ENCODE measurements at regions not wholly inside any gene's neighbourhood (a gene's known extent, or its start where the extent isn't known, plus 50 kb on each side); places are given as distances from the start of the nearest gene placed in this dataset.

GRCh38 chr7:85381212-85381611 is 194.4 kb upstream of the SEMA3D start:
- no peaks in the 10 kb centered on the region for H3K79me1 ChIP-seq (ENCODE audit: low read length)
- no peak overlapping the region for H3K56ac ChIP-seq (ENCODE audit: low read length)
- H3K36me3 ChIP-seq (ENCODE audit: control insufficient read depth, insufficient read depth, low read length) = no peaks in the 10 kb centered on the region
- H2BK5ac ChIP-seq (ENCODE audit: low read length) = no peak overlapping the region
- no peak overlapping the region for H2BK15ac ChIP-seq (replicated peaks; ENCODE audit: low read depth)
- no peak for DNase-seq
- no peak overlapping the region for H4K8ac ChIP-seq (ENCODE audit: low read depth, low read length)
- no peak overlapping the region for H2BK120ac ChIP-seq (ENCODE audit: low read depth, low read length)
- H2AK5ac ChIP-seq (ENCODE audit: low read length) = no peak overlapping the region
- no peak overlapping the region for H3K9ac ChIP-seq (ENCODE audit: low read length)
- no CpG with 5 or more reads among the region's 16 CpGs for WGBS (ENCODE audit: extremely low coverage, insufficient coverage, low lambda C conversion rate)
- no peaks in the 10 kb centered on the region for H3K4me1 ChIP-seq (ENCODE audit: control insufficient read depth, low read depth, low read length)
- no peak overlapping the region for H4K5ac ChIP-seq (ENCODE audit: low read length)
- H3K18ac ChIP-seq (ENCODE audit: low read length) = no peak overlapping the region
- H3K27me3 ChIP-seq (ENCODE audit: insufficient read depth, low read length, poor library complexity) = no peaks in the 10 kb centered on the region
- no peak overlapping the region for H3K23ac ChIP-seq (ENCODE audit: low read length)
- no peak overlapping the region for H3K4ac ChIP-seq (ENCODE audit: low read depth, low read length)
- H3K4me2 ChIP-seq (ENCODE audit: low read length) = no peak overlapping the region
- no peak overlapping the region for H3K4me3 ChIP-seq (ENCODE audit: low read length)
- no peaks in the 10 kb centered on the region for H3K79me2 ChIP-seq (ENCODE audit: control insufficient read depth, insufficient read depth, low read length)
- H3K27ac ChIP-seq (ENCODE audit: low read depth, low read length) = no peak overlapping the region

GRCh38 chr7:85376589-85376988 is 189.7 kb upstream of the SEMA3D start:
- Histone ChIP-seq H2BK120ac (ENCODE audit: low read depth, low read length) (no peak overlapping the region), H3K18ac (ENCODE audit: low read length) (no peak overlapping the region), H4K5ac (ENCODE audit: low read length) (no peak overlapping the region), H2AK5ac (ENCODE audit: low read length) (no peak overlapping the region), H3K36me3 (ENCODE audit: control insufficient read depth, insufficient read depth, low read length) (no peaks in the 10 kb centered on the region), H3K4me3 (ENCODE audit: low read length) (no peak overlapping the region), H2BK5ac (ENCODE audit: low read length) (no peak overlapping the region), H3K27me3 (ENCODE audit: insufficient read depth, low read length, poor library complexity) (no peaks in the 10 kb centered on the region), H3K9ac (ENCODE audit: low read length) (no peak overlapping the region), H3K4ac (ENCODE audit: low read depth, low read length) (no peak overlapping the region), H3K79me2 (ENCODE audit: control insufficient read depth, insufficient read depth, low read length) (no peaks in the 10 kb centered on the region), H3K4me2 (ENCODE audit: low read length) (no peak overlapping the region), H3K79me1 (ENCODE audit: low read length) (no peaks in the 10 kb centered on the region), H2BK15ac (replicated peaks; ENCODE audit: low read depth) (no peak overlapping the region), H3K56ac (ENCODE audit: low read length) (no peak overlapping the region), H3K23ac (ENCODE audit: low read length) (no peak overlapping the region), H3K27ac (ENCODE audit: low read depth, low read length) (no peak overlapping the region), H4K8ac (ENCODE audit: low read depth, low read length) (no peak overlapping the region), H3K4me1 (ENCODE audit: control insufficient read depth, low read depth, low read length) (no peaks in the 10 kb centered on the region)
- no peak for DNase-seq
- no CpG with 5 or more reads among the region's 2 CpGs for WGBS (ENCODE audit: extremely low coverage, insufficient coverage, low lambda C conversion rate)

GRCh38 chr7:85356916-85357315 is 170.1 kb upstream of the SEMA3D start:
- Histone ChIP-seq H3K4me1 (ENCODE audit: control insufficient read depth, low read depth, low read length) (no peaks in the 10 kb centered on the region), H3K79me1 (ENCODE audit: low read length) (no peaks in the 10 kb centered on the region), H4K5ac (ENCODE audit: low read length) (no peak overlapping the region), H3K9ac (ENCODE audit: low read length) (no peak overlapping the region), H3K23ac (ENCODE audit: low read length) (no peak overlapping the region), H2BK15ac (replicated peaks; ENCODE audit: low read depth) (no peak overlapping the region), H3K4me3 (ENCODE audit: low read length) (no peak overlapping the region), H2AK5ac (ENCODE audit: low read length) (no peak overlapping the region), H4K8ac (ENCODE audit: low read depth, low read length) (no peak overlapping the region), H3K36me3 (ENCODE audit: control insufficient read depth, insufficient read depth, low read length) (no peaks in the 10 kb centered on the region), H3K4me2 (ENCODE audit: low read length) (no peak overlapping the region), H3K18ac (ENCODE audit: low read length) (no peak overlapping the region), H3K79me2 (ENCODE audit: control insufficient read depth, insufficient read depth, low read length) (no peaks in the 10 kb centered on the region), H3K56ac (ENCODE audit: low read length) (no peak overlapping the region), H2BK5ac (ENCODE audit: low read length) (no peak overlapping the region), H3K4ac (ENCODE audit: low read depth, low read length) (no peak overlapping the region), H2BK120ac (ENCODE audit: low read depth, low read length) (no peak overlapping the region), H3K27me3 (ENCODE audit: insufficient read depth, low read length, poor library complexity) (no peaks in the 10 kb centered on the region), H3K27ac (ENCODE audit: low read depth, low read length) (no peak overlapping the region)
- DNase-seq = no peak
- WGBS (ENCODE audit: extremely low coverage, insufficient coverage, low lambda C conversion rate) = no CpG with 5 or more reads among the region's 1 CpG

- no peak overlapping the region for H3K18ac ChIP-seq (ENCODE audit: low read length)
- H3K4me2 ChIP-seq (ENCODE audit: low read length) = no peak overlapping the region
- H2BK5ac ChIP-seq (ENCODE audit: low read length) = no peak overlapping the region
- H3K23ac ChIP-seq (ENCODE audit: low read length) = no peak overlapping the region
- no peak overlapping the region for H2BK120ac ChIP-seq (ENCODE audit: low read depth, low read length)
- no peaks in the 10 kb centered on the region for H3K36me3 ChIP-seq (ENCODE audit: control insufficient read depth, insufficient read depth, low read length)
- no peak overlapping the region for H4K8ac ChIP-seq (ENCODE audit: low read depth, low read length)
- no peak overlapping the region for H4K5ac ChIP-seq (ENCODE audit: low read length)
- H3K79me2 ChIP-seq (ENCODE audit: control insufficient read depth, insufficient read depth, low read length) = no peaks in the 10 kb centered on the region
- no peaks in the 10 kb centered on the region for H3K79me1 ChIP-seq (ENCODE audit: low read length)
- no peak overlapping the region for H3K27ac ChIP-seq (ENCODE audit: low read depth, low read length)
- H2BK15ac ChIP-seq (replicated peaks; ENCODE audit: low read depth) = no peak overlapping the region
- DNase-seq = no peak
- no peaks in the 10 kb centered on the region for H3K4me1 ChIP-seq (ENCODE audit: control insufficient read depth, low read depth, low read length)
- no peak overlapping the region for H2AK5ac ChIP-seq (ENCODE audit: low read length)
- no peak overlapping the region for H3K4ac ChIP-seq (ENCODE audit: low read depth, low read length)
- no peaks in the 10 kb centered on the region for H3K27me3 ChIP-seq (ENCODE audit: insufficient read depth, low read length, poor library complexity)
- no peak overlapping the region for H3K4me3 ChIP-seq (ENCODE audit: low read length)
- no peak overlapping the region for H3K56ac ChIP-seq (ENCODE audit: low read length)
- no peak overlapping the region for H3K9ac ChIP-seq (ENCODE audit: low read length)
These were observed 156.6 kb upstream of the SEMA3D start for GRCh38 chr7:85343484-85343883.

GRCh38 chr7:85342781-85343180 is 155.9 kb upstream of the SEMA3D start:
- Histone ChIP-seq H3K4me1 (ENCODE audit: control insufficient read depth, low read depth, low read length) (no peaks in the 10 kb centered on the region), H3K23ac (ENCODE audit: low read length) (no peak overlapping the region), H3K4ac (ENCODE audit: low read depth, low read length) (no peak overlapping the region), H2BK120ac (ENCODE audit: low read depth, low read length) (no peak overlapping the region), H3K36me3 (ENCODE audit: control insufficient read depth, insufficient read depth, low read length) (no peaks in the 10 kb centered on the region), H2BK15ac (replicated peaks; ENCODE audit: low read depth) (no peak overlapping the region), H2BK5ac (ENCODE audit: low read length) (no peak overlapping the region), H3K79me2 (ENCODE audit: control insufficient read depth, insufficient read depth, low read length) (no peaks in the 10 kb centered on the region), H3K4me3 (ENCODE audit: low read length) (no peak overlapping the region), H4K8ac (ENCODE audit: low read depth, low read length) (no peak overlapping the region), H3K9ac (ENCODE audit: low read length) (no peak overlapping the region), H3K4me2 (ENCODE audit: low read length) (no peak overlapping the region), H3K79me1 (ENCODE audit: low read length) (no peaks in the 10 kb centered on the region), H3K27ac (ENCODE audit: low read depth, low read length) (no peak overlapping the region), H4K5ac (ENCODE audit: low read length) (no peak overlapping the region), H2AK5ac (ENCODE audit: low read length) (no peak overlapping the region), H3K18ac (ENCODE audit: low read length) (no peak overlapping the region), H3K56ac (ENCODE audit: low read length) (no peak overlapping the region), H3K27me3 (ENCODE audit: insufficient read depth, low read length, poor library complexity) (no peaks in the 10 kb centered on the region)
- DNase-seq = no peak

GRCh38 chr7:85341973-85342372 is 155.1 kb upstream of the SEMA3D start:
- no peaks in the 10 kb centered on the region for H3K27me3 ChIP-seq (ENCODE audit: insufficient read depth, low read length, poor library complexity)
- no peaks in the 10 kb centered on the region for H3K79me2 ChIP-seq (ENCODE audit: control insufficient read depth, insufficient read depth, low read length)
- H3K4me2 ChIP-seq (ENCODE audit: low read length) = no peak overlapping the region
- no peak overlapping the region for H2AK5ac ChIP-seq (ENCODE audit: low read length)
- no peak overlapping the region for H2BK5ac ChIP-seq (ENCODE audit: low read length)
- no peak overlapping the region for H3K56ac ChIP-seq (ENCODE audit: low read length)
- no peak overlapping the region for H4K5ac ChIP-seq (ENCODE audit: low read length)
- no peak overlapping the region for H3K9ac ChIP-seq (ENCODE audit: low read length)
- no peak overlapping the region for H3K18ac ChIP-seq (ENCODE audit: low read length)
- WGBS (ENCODE audit: extremely low coverage, insufficient coverage, low lambda C conversion rate) = no CpG with 5 or more reads among the region's 2 CpGs
- H3K4me3 ChIP-seq (ENCODE audit: low read length) = no peak overlapping the region
- no peaks in the 10 kb centered on the region for H3K36me3 ChIP-seq (ENCODE audit: control insufficient read depth, insufficient read depth, low read length)
- H2BK120ac ChIP-seq (ENCODE audit: low read depth, low read length) = no peak overlapping the region
- H3K23ac ChIP-seq (ENCODE audit: low read length) = no peak overlapping the region
- no peaks in the 10 kb centered on the region for H3K4me1 ChIP-seq (ENCODE audit: control insufficient read depth, low read depth, low read length)
- no peak overlapping the region for H2BK15ac ChIP-seq (replicated peaks; ENCODE audit: low read depth)
- no peak overlapping the region for H3K4ac ChIP-seq (ENCODE audit: low read depth, low read length)
- H3K79me1 ChIP-seq (ENCODE audit: low read length) = no peaks in the 10 kb centered on the region
- H3K27ac ChIP-seq (ENCODE audit: low read depth, low read length) = no peak overlapping the region
- H4K8ac ChIP-seq (ENCODE audit: low read depth, low read length) = no peak overlapping the region
- DNase-seq = peak; percentile 25
